ENCODE measurements at regions not wholly inside any gene's neighbourhood (a gene's known extent, or its start where the extent isn't known, plus 50 kb on each side); places are given as distances from the start of the nearest gene placed in this dataset.

GRCh38 chr13:103656311-103656710 is 590.1 kb upstream of the SLC10A2 start:
- Histone ChIP-seq H3K27ac (ENCODE audit: insufficient read depth, low read length) (no peak overlapping the region), H3K36me3 (ENCODE audit: control insufficient read depth, insufficient read depth, low read length) (no peaks in the 10 kb centered on the region), H4K20me1 (ENCODE audit: control insufficient read depth, extremely low read depth, insufficient read depth, low read length) (no peaks in the 10 kb centered on the region), H3K79me2 (ENCODE audit: control insufficient read depth, insufficient read depth, low read length) (no peaks in the 10 kb centered on the region), H3K4me1 (ENCODE audit: control insufficient read depth, extremely low read depth, insufficient read depth, low read length) (no peaks in the 10 kb centered on the region), H3K9ac (ENCODE audit: insufficient read depth, low read length) (no peak overlapping the region), H3K9me3 (ENCODE audit: control insufficient read depth, insufficient read depth, low read depth, low read length) (no peaks in the 10 kb centered on the region), H2AFZ (ENCODE audit: low read length) (no peak overlapping the region), H3K27me3 (ENCODE audit: control insufficient read depth, insufficient read depth, low read length) (no peaks in the 10 kb centered on the region), H3K4me2 (ENCODE audit: extremely low read depth, insufficient read depth, low read length) (no peak overlapping the region), H3K4me3 (replicated peaks in 1 of 4; ENCODE audit: control extremely low read depth in 1 of 4, insufficient read depth in 1 of 4, low read depth in 3 of 4, low read length in 4 of 4) (no peak overlapping the region)
- DNase-seq (ENCODE audit: low read depth in 2 of 2): no peak
- TF ChIP-seq EZH2 (IDR thresholded peaks at IDR 0.05; ENCODE audit: low read length, missing control alignments): no peak
- no peak for TF ChIP-seq CTCF (conservative IDR thresholded peaks at IDR 0.05 in 1 of 2, IDR thresholded peaks at IDR 0.05 in 1 of 2; ENCODE audit: low read depth in 1 of 2, low read length in 2 of 2)

DNA sequence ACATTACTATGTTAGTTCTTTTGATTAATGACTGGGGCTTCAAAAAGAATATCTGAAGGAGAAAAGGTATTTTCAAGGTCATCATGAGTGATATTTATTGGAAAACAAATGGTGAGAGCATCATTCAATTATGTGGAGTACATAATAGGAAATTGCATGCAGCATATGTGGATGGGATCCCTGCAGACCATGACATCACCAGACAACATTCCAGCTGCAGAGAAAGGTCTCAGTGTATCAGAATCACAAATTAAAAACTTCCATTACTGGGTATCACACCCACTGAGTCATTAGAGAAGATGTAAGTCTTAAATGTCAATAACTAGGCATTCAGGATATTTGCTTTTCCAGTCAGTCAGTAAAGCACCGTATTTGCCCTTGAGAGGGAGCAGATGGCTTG is 574.4 kb upstream of the SLC10A2 start:
- Histone ChIP-seq H2AFZ (ENCODE audit: low read length) (no peak overlapping the region), H3K9ac (ENCODE audit: insufficient read depth, low read length) (no peak overlapping the region), H3K9me3 (ENCODE audit: control insufficient read depth, insufficient read depth, low read depth, low read length) (no peaks in the 10 kb centered on the region), H3K79me2 (ENCODE audit: control insufficient read depth, insufficient read depth, low read length) (no peaks in the 10 kb centered on the region), H3K4me2 (ENCODE audit: extremely low read depth, insufficient read depth, low read length) (no peak overlapping the region), H3K27me3 (ENCODE audit: control insufficient read depth, insufficient read depth, low read length) (no peaks in the 10 kb centered on the region), H3K4me3 (replicated peaks in 1 of 4; ENCODE audit: control extremely low read depth in 1 of 4, insufficient read depth in 1 of 4, low read depth in 3 of 4, low read length in 4 of 4) (no peak overlapping the region), H4K20me1 (ENCODE audit: control insufficient read depth, extremely low read depth, insufficient read depth, low read length) (no peaks in the 10 kb centered on the region), H3K27ac (ENCODE audit: insufficient read depth, low read length) (no peak overlapping the region), H3K36me3 (ENCODE audit: control insufficient read depth, insufficient read depth, low read length) (no peaks in the 10 kb centered on the region), H3K4me1 (ENCODE audit: control insufficient read depth, extremely low read depth, insufficient read depth, low read length) (no peaks in the 10 kb centered on the region)
- DNase-seq (ENCODE audit: low read depth in 2 of 2): no peak
- no peak for TF ChIP-seq EZH2 (IDR thresholded peaks at IDR 0.05; ENCODE audit: low read length, missing control alignments)

GRCh38 chr13:103639326-103639725 is 573.1 kb upstream of the SLC10A2 start:
- no peak overlapping the region for H3K9ac ChIP-seq (ENCODE audit: insufficient read depth, low read length)
- DNase-seq (ENCODE audit: low read depth in 2 of 2): no peak
- H3K4me3 ChIP-seq (replicated peaks in 1 of 4; ENCODE audit: control extremely low read depth in 1 of 4, insufficient read depth in 1 of 4, low read depth in 3 of 4, low read length in 4 of 4): no peak overlapping the region
- H4K20me1 ChIP-seq (ENCODE audit: control insufficient read depth, extremely low read depth, insufficient read depth, low read length): no peaks in the 10 kb centered on the region
- H3K9me3 ChIP-seq (ENCODE audit: control insufficient read depth, insufficient read depth, low read depth, low read length): no peaks in the 10 kb centered on the region
- no peak overlapping the region for H3K27ac ChIP-seq (ENCODE audit: insufficient read depth, low read length)
- TF ChIP-seq CTCF (conservative IDR thresholded peaks at IDR 0.05 in 1 of 2, IDR thresholded peaks at IDR 0.05 in 1 of 2; ENCODE audit: low read depth in 1 of 2, low read length in 2 of 2) (no peak), EZH2 (IDR thresholded peaks at IDR 0.05; ENCODE audit: low read length, missing control alignments) (no peak)
- no peaks in the 10 kb centered on the region for H3K36me3 ChIP-seq (ENCODE audit: control insufficient read depth, insufficient read depth, low read length)
- H3K4me2 ChIP-seq (ENCODE audit: extremely low read depth, insufficient read depth, low read length): no peak overlapping the region
- no peaks in the 10 kb centered on the region for H3K79me2 ChIP-seq (ENCODE audit: control insufficient read depth, insufficient read depth, low read length)
- no peaks in the 10 kb centered on the region for H3K4me1 ChIP-seq (ENCODE audit: control insufficient read depth, extremely low read depth, insufficient read depth, low read length)
- H3K27me3 ChIP-seq (ENCODE audit: control insufficient read depth, insufficient read depth, low read length): no peaks in the 10 kb centered on the region
- no peak overlapping the region for H2AFZ ChIP-seq (ENCODE audit: low read length)
